ENCODE measurements at regions not wholly inside any gene's neighbourhood (a gene's known extent, or its start where the extent isn't known, plus 50 kb on each side); places are given as distances from the start of the nearest gene placed in this dataset.
"Not testable (repeated sequence)": the region's sequence is repeated elsewhere in the genome, so short reads cannot be mapped to it uniquely, and the experiment has no call there.

DNA sequence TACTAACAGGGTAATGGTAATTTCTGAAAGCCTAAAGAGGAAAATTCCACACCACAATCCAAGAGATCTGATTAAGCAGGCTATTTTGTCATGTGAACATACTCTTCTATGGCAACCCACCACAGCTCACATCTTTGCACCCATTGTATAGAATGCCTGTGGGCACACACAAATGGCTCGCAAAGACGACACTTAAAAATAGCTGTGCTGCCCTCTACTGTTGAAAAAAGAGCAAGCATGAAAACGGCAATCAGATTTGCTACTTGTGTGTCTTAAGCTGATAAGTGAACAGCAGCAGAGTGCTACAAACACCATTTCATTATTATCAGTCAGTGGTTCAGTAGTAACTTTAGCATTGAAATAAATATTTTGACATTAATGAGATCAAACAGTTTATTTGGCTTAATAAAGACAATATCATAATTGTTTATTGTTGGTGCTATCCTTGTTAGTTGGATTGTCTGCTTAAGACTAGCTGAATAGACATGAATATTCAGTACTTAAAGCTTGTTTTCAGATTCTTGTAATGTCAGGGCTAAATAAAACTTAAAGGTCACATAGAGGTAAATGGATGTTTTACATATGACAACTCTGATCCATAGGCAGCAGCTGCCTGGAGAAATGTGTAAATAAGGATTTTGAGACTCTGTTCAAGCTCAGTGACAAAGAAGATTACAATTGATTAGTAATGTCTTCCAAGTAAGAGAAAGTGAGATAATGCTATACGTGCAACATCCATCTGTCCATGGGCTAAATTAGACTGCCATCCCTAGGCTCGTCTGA lies 199.1 kb downstream of the LRRN1 start:
- no peak for TF ChIP-seq POLR2A (IDR thresholded peaks at IDR 0.05; ENCODE audit: low read depth, low read length)
- DNase-seq (ENCODE audit: insufficient read length, low spot score) (no peak), FAIRE-seq (peak; percentile 88)

DNA sequence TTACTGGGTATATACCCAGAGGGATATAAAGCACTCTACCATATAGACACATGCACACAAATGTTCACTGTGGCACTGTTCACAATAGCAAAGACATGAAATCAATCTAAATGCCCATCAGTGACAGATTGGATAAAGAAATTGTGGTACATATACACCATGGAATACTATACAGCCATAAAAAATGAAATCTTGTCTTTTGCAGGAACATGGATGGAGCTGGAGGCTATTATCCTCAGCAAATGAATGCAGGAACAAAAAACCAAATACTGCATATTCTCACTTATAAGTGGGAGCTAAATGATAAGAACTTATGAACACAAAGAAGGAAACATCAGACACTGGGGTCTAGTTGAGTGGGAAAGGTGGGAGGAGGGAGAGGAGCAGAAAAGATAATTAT lies 200.1 kb downstream of the LRRN1 start:
- FAIRE-seq; DNase-seq (ENCODE audit: insufficient read length, low spot score): not testable (repeated sequence)

DNA sequence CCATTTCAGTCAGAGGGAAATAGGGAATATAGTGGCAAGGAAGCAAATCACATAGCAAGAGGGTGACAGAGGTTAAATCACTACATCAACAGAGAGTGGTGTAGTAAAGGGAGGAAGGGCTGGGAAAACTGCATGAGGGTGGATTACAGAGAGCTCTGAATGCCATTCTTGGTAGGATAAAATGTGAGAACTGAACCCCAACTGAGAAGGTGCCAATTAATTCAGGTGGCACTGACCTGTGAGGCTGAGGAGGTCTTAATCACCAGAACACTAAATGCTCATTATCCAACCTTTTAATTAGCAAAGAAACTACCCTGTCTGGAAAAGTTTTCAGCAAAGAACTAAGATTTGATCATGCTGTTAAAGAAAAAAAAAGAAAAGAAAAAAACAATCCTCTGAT lies 202.7 kb downstream of the LRRN1 start:
- DNase-seq (ENCODE audit: insufficient read length, low spot score), result no peak
- TF ChIP-seq POLR2A (IDR thresholded peaks at IDR 0.05; ENCODE audit: low read depth, low read length), result no peak
- FAIRE-seq, result no peak

DNA sequence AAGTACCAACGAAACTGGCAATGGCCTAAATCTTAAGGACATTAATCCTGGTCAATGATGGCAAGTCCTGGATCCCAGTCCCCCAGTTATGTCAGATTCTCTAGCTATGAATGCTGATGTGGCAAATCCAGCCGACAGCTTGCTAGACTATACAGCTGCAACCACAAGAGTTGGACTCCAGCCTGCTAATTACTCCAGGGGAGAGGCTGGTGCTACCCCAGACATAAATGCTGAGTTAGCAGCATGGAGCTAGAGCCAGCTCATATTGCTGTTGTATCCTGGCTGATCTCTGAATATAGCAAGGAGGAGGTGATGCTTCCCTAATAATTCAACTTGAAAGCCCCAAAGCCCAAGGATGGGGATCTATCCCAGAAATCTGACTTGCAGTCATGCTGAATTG lies 207.1 kb downstream of the LRRN1 start:
- no peak for DNase-seq (ENCODE audit: insufficient read length, low spot score)
- FAIRE-seq, result no peak
- TF ChIP-seq POLR2A (IDR thresholded peaks at IDR 0.05; ENCODE audit: low read depth, low read length), result no peak

DNA sequence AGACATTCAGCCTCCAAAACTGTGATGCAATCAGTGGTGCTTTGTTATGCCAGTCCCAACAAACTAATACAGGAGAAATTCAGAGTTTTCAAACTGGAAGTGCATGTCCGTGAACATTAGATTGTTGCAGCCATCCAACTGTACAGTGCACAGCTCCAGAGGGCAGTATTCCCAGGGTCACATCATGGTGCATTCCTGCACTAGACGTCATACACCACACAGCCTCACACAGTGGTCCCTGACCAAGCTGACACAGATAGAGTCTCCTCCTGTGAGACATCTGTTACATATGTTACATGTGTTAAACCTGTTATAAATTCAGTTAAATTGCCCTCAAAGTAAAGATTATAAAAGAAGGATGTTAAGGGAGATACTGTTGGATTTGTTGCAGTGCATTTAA lies 209.0 kb downstream of the LRRN1 start:
- TF ChIP-seq POLR2A (IDR thresholded peaks at IDR 0.05; ENCODE audit: low read depth, low read length), result no peak
- no peak for FAIRE-seq
- no peak for DNase-seq (ENCODE audit: insufficient read length, low spot score)

DNA sequence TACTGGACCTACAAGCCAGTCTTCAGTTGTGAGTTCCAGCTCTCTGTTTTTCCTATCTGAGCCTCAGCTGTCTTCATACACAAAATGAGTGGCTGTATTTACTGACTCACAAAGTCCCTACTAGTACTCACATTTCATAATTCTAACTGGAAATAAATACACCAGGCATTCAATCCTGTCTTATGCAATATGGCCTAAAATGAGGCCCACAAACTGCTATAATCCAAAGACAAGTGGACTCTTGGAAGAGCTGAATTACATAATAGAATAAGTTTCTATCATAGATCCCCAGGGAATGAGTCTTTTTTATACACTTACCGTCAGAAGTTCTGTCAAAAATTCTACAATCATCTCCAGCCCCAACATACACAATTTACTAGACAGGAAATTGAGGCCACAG lies 211.9 kb downstream of the LRRN1 start:
- no peak for TF ChIP-seq POLR2A (IDR thresholded peaks at IDR 0.05; ENCODE audit: low read depth, low read length)
- FAIRE-seq (no peak), DNase-seq (ENCODE audit: insufficient read length, low spot score) (no peak)

DNA sequence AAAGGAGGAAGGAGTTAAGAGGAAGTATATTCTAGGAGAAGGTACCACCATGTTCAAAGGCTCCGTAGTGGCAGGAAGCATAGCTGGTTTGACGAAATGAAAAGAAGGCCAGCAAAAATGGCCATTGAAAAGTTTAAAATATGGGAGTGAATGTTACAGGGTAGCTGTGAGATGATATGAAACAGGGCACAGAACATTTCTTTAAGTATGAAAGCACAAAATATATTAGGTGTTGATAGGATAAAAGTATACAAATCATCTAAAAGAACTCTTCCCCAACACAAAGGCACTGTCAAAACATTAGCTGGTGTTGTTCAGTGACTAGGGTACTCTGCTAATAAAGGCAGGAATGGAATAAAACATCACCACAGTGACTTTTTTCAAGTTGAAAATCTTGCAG lies 216.2 kb downstream of the LRRN1 start:
- FAIRE-seq (no peak), DNase-seq (ENCODE audit: insufficient read length, low spot score) (no peak)
- no peak for TF ChIP-seq POLR2A (IDR thresholded peaks at IDR 0.05; ENCODE audit: low read depth, low read length)

DNA sequence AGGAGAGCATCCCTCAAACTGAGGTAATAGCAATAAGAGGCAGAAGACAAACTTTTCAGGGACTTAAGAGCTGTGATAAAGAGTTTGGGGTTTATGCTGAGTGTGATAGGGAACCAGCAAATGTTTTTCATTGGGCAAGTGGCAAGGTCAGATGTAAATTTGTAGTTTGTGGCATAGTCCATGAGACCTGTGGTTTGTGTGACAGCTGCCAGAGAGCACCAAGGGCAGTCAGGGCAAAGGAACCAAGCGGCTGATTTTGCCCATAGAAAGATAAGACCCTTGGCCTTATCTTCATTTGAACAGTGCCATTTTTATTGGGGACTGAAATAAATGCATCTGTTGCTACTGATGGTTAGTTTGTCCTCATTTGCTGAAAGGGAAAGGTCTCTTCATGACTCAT lies 220.3 kb downstream of the LRRN1 start:
- no peak for DNase-seq (ENCODE audit: insufficient read length, low spot score)
- FAIRE-seq, result no peak
- no peak for TF ChIP-seq POLR2A (IDR thresholded peaks at IDR 0.05; ENCODE audit: low read depth, low read length)

DNA sequence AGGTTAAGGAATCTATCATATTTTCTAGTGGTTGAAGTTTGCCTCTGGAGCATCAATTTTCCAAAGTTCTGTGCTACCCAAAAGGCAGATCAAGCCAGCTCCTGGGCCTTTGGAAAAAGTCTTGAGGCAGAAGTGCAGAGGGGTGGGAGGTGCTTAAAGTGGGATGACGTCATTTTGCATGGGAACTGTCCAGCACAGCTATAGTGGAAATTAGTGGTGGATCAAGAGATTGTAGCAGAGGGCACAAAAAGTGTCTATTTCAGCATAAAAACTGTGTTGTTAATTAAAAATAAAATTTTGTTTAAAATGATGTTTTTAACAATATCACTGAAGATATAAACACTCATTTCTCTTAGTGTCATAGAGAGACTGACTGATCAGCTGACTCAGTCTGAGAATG lies 221.9 kb downstream of the LRRN1 start:
- DNase-seq (ENCODE audit: insufficient read length, low spot score) (no peak), FAIRE-seq (no peak)
- TF ChIP-seq POLR2A (IDR thresholded peaks at IDR 0.05; ENCODE audit: low read depth, low read length), result no peak

DNA sequence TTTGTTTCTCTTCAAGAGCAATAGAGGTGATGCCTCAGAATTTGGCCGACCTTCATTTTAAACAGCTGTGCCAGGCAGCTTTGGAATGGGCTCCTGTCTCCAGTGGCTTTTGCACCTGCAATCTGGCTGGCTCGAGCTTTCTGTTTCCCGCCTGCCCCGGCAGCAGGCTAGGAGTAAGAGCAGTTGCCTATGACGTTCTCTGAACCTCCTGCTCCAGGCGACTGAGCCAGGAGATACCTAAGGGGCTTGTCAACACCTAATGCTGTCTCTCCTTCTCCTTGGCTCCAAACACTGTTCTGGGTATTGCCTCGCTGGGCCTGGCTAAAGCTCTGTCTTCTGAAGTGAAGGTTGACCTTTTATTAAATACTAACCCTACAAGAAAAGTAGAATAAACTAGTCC lies 229.9 kb downstream of the LRRN1 start:
- FAIRE-seq (no peak), DNase-seq (ENCODE audit: insufficient read length, low spot score) (no peak)
- no peak for TF ChIP-seq POLR2A (IDR thresholded peaks at IDR 0.05; ENCODE audit: low read depth, low read length)

DNA sequence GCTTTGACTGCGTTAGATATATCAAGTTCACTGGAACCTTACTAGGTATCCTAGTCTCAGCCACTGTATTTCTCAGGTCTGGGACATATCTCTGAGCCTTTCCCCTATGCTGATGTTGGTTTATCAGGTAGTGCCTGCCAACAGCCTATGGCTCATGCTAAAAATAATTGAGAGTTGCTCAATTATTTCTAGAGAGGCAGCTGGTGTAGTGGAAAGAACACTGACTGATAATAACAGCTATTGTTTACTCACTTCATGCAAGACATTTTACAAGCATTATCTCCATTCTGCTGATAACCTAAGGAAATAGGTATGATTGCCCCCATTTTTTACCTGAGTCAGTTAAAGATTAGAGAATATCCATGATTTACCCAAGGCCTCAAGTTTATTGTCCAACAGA lies 231.4 kb downstream of the LRRN1 start:
- FAIRE-seq (no peak), DNase-seq (ENCODE audit: insufficient read length, low spot score) (no peak)
- TF ChIP-seq POLR2A (IDR thresholded peaks at IDR 0.05; ENCODE audit: low read depth, low read length), result no peak

DNA sequence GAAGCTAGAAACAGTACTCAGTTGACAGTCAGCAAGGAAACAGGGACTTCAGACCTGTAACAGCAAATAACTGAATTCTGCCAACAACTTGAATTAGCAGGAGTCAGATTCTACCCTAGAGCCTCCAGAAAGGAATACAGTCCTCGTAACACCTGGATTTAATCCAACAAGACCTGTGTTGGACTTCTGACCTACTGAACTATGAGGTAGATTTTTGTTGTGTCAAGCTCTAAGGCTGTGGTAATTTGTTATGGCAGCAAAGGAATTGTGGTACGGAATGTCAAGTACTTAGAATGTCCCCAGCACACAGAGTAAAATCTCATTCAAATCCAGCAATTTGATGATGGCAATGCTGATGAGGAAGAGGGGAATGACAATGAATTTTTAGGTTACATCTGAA lies 234.1 kb downstream of the LRRN1 start:
- FAIRE-seq (no peak), DNase-seq (ENCODE audit: insufficient read length, low spot score) (no peak)
- TF ChIP-seq POLR2A (IDR thresholded peaks at IDR 0.05; ENCODE audit: low read depth, low read length), result no peak

DNA sequence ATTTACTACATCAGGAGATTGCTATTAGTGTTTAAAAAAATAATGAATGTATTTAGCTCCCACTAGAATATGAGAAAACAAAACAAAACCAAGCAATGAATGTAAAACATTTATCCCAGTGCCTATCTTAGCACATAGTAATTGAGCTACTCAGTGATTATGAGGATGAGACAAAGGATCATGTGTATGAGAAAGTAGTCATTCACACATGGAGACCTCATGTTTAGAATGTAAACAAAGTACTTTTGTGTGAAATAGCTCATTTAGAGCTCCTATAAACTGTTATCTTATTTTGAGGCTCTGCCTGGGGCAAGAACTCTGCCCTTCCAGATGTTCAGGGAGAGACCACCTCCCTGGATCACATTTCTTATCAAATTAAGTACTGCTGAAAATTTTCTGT lies 236.8 kb downstream of the LRRN1 start:
- no peak for TF ChIP-seq POLR2A (IDR thresholded peaks at IDR 0.05; ENCODE audit: low read depth, low read length)
- FAIRE-seq, result no peak
- DNase-seq (ENCODE audit: insufficient read length, low spot score), result no peak

DNA sequence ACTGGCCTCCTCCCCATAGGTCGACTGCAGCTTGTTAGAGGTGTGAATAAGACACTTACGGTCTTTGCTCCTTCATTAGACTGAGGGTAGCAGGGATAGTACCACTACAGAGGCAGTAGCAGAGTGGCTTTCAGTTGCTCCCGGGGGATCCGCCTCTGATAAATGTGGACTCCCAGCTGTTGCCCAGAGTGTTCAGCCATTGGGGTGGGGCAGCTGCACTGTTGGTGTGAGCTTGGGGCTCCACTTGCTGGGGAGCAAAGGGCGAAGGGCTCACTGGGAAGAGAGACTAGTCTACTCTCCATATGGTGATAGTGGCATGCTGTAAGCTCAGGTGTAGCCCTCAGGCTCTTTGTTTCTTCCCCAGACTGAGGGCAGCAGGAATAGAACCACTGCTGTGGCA lies 239.1 kb downstream of the LRRN1 start:
- no peak for TF ChIP-seq POLR2A (IDR thresholded peaks at IDR 0.05; ENCODE audit: low read depth, low read length)
- DNase-seq (ENCODE audit: insufficient read length, low spot score), result no peak
- FAIRE-seq, result no peak

DNA sequence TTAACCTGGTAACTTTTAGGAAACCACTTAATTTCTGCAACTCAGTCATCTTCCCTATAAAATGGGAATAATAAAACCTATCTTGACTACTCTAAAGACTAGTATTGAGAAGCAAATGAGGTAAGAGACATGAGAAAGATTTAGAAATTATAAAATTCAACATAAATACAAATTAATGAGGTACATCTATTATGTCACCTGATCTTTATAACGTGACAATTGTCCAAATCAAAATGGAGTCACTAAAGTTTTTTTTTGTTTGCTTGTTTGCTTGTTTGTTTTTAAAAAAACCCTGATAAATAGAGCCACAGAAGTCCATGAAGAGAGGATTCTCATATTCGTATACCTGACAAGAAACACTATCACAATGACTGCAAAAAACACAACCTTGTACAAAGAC lies 242.8 kb downstream of the LRRN1 start:
- no peak for DNase-seq (ENCODE audit: insufficient read length, low spot score)
- TF ChIP-seq POLR2A (IDR thresholded peaks at IDR 0.05; ENCODE audit: low read depth, low read length), result no peak
- FAIRE-seq, result no peak

DNA sequence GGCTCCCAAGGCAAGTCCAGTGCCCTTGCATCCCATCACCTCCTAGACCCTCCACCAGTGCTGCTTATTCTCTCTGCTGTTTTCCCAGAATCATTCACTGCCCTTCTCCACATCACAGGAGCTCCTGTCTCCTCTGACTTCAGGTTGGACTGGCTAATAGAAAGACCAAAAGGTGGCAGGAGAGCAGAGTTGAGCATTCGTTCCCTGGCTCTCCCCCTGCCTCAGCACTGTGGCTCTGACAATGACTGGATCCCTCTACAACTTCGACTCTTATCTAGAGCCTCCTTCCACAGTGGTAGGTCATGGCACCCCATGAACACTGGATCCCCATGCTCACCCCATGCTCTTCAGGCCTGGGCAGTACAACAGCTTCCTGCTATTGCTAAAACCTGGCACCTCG lies 243.6 kb downstream of the LRRN1 start:
- FAIRE-seq, result no peak
- no peak for TF ChIP-seq POLR2A (IDR thresholded peaks at IDR 0.05; ENCODE audit: low read depth, low read length)
- DNase-seq (ENCODE audit: insufficient read length, low spot score), result no peak

Data from H54 (cell line).